ENCODE measurements at regions not wholly inside any gene's neighbourhood (a gene's known extent, or its start where the extent isn't known, plus 50 kb on each side); places are given as distances from the start of the nearest gene placed in this dataset.

DNA sequence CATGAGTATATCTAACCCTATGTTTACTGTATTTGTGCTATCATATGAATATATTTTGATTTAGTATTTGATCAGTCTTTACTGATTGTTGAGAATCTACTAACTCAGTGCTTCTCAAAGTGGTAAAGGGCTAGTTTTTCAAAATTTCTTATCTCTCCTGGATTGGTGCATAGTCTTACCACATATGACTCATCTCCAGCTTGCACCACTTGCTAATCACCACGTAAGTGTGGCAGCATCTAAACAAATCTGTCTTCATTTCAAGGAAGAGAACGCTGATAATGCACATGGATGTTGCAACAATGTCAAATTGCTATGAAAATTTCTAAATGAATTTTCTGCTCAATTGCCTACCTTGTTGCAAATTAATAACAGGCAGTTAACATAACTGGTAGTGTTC, 299.5 kb downstream of the PAX1 start:
- Histone ChIP-seq H3K36me3 (no peaks in the 10 kb centered on the region), H3K27me3 (no peaks in the 10 kb centered on the region), H3K4me1 (no peaks in the 10 kb centered on the region), H3K9me3 (no peaks in the 10 kb centered on the region), H3K4me3 (no peak overlapping the region), H3K27ac (no peak overlapping the region)
- ATAC-seq (ENCODE audit: low FRiP score in 2 of 2): no peak
- 52 to 74% methylated on average over 2 of the region's 2 CpGs for WGBS, 2 donors
- DNase-seq: no peak
- TF ChIP-seq POLR2AphosphoS5 (IDR thresholded peaks at IDR 0.05) (no peak), POLR2A (IDR thresholded peaks at IDR 0.05) (no peak), EP300 (IDR thresholded peaks at IDR 0.05) (no peak)
- TF ChIP-seq, protein P1, sequence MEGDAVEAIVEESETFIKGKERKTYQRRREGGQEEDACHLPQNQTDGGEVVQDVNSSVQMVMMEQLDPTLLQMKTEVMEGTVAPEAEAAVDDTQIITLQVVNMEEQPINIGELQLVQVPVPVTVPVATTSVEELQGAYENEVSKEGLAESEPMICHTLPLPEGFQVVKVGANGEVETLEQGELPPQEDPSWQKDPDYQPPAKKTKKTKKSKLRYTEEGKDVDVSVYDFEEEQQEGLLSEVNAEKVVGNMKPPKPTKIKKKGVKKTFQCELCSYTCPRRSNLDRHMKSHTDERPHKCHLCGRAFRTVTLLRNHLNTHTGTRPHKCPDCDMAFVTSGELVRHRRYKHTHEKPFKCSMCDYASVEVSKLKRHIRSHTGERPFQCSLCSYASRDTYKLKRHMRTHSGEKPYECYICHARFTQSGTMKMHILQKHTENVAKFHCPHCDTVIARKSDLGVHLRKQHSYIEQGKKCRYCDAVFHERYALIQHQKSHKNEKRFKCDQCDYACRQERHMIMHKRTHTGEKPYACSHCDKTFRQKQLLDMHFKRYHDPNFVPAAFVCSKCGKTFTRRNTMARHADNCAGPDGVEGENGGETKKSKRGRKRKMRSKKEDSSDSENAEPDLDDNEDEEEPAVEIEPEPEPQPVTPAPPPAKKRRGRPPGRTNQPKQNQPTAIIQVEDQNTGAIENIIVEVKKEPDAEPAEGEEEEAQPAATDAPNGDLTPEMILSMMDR (IDR thresholded peaks at IDR 0.05): no peak

DNA sequence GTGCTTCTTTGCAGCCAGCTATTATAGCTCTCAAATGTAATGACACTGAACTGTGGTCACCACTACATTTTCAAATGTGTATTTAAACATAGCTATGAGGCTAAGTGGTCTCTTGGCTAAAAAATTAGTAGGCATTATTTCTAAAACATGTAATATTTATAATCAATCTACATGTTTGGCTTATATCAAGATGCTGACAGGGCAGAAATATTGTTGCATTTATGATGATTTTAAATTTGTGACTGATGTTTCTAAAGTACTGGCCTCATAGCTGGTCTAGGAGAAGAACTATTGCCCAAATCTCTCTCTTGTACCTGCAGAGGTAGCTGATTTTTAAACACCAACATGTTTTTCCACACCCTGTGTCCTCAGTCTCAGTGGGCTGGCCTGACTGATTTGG, 298.2 kb downstream of the PAX1 start:
- ATAC-seq (ENCODE audit: low FRiP score in 2 of 2): no peak
- no peaks in the 10 kb centered on the region for H3K36me3 ChIP-seq
- TF ChIP-seq POLR2AphosphoS5 (IDR thresholded peaks at IDR 0.05) (no peak), POLR2A (IDR thresholded peaks at IDR 0.05) (no peak)
- TF ChIP-seq, protein P1 (IDR thresholded peaks at IDR 0.05): no peak

GRCh38 chr20:22001886-22002285, 296.4 kb downstream of the PAX1 start:
- Histone ChIP-seq H3K36me3 (no peaks in the 10 kb centered on the region), H3K4me1 (no peaks in the 10 kb centered on the region), H3K4me3 (no peak overlapping the region), H3K9me3 (no peaks in the 10 kb centered on the region), H3K27ac (no peak overlapping the region), H3K27me3 (no peaks in the 10 kb centered on the region)
- WGBS, 2 donors: 76 to 81% methylated on average over 1 of the region's 1 CpG
- DNase-seq (no peak), ATAC-seq (ENCODE audit: low FRiP score in 2 of 2) (no peak)
- no peak for TF ChIP-seq EP300 (IDR thresholded peaks at IDR 0.05)
- no peak for TF ChIP-seq POLR2AphosphoS5 (IDR thresholded peaks at IDR 0.05)
- no peak for TF ChIP-seq POLR2A (IDR thresholded peaks at IDR 0.05)
- TF ChIP-seq, protein P1 (IDR thresholded peaks at IDR 0.05): no peak

More for the DNA sequence above, 298.2 kb downstream of the PAX1 start:
- Histone ChIP-seq H3K27ac (no peak overlapping the region), H3K4me1 (no peaks in the 10 kb centered on the region), H3K27me3 (no peaks in the 10 kb centered on the region), H3K9me3 (no peaks in the 10 kb centered on the region), H3K4me3 (no peak overlapping the region)
- DNase-seq: no peak

DNA sequence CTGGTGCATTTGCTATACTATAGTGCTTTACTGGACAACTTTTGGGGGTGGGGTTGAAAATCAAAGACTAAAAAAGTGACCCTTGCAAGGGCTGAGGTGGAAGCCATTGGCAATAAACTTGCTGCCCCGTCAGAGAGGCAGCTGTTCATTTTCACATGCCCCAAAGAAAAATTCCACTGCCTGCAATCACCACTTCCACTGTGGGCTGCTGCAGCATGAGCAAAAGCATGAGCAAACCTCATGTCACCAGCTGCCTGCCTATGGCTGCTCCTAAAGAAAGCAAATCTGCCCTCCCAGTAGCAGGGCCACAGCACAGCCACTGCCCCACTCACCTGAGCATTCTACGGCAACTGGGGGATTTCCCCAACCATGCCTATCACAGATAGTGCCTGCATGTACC, 290.0 kb downstream of the PAX1 start:
- H3K4me1 ChIP-seq: no peaks in the 10 kb centered on the region
- TF ChIP-seq, protein P1 (IDR thresholded peaks at IDR 0.05): no peak
- TF ChIP-seq POLR2A (IDR thresholded peaks at IDR 0.05): no peak
- TF ChIP-seq POLR2AphosphoS5 (IDR thresholded peaks at IDR 0.05): no peak
- TF ChIP-seq EP300 (IDR thresholded peaks at IDR 0.05): no peak
- 81 to 100% methylated on average over 1 to 2 of the region's 2 CpGs for WGBS, 2 donors
- no peak for DNase-seq
- H3K36me3 ChIP-seq: no peaks in the 10 kb centered on the region
- H3K4me3 ChIP-seq: no peak overlapping the region
- no peak overlapping the region for H3K27ac ChIP-seq
- no peaks in the 10 kb centered on the region for H3K27me3 ChIP-seq
- no peak for ATAC-seq (ENCODE audit: low FRiP score in 2 of 2)
- no peaks in the 10 kb centered on the region for H3K9me3 ChIP-seq

DNA sequence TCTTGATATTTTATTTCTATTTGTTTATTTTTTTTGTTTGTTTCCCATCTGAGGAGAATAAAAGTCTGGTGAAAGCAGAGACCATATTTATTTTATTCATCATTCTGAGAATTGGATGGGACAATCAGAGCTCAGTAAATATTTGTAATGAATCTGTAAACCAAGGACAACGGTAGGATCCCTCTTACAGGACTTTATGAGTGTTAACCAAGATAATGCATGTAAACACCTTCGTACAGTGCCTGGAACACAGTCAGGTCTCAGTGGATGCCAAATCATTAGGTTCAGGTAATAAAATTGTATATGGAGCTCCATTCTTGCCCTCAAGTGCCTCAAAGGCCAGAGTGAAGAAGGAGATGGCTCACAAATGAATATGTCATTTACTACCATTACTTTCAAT, 288.7 kb downstream of the PAX1 start:
- H3K27me3 ChIP-seq: no peaks in the 10 kb centered on the region
- DNase-seq: no peak
- ATAC-seq (ENCODE audit: low FRiP score in 2 of 2): no peak
- WGBS, 2 donors: 56 to 77% methylated on average over 2 of the region's 2 CpGs
- H3K36me3 ChIP-seq: no peaks in the 10 kb centered on the region
- H3K27ac ChIP-seq: no peak overlapping the region
- no peaks in the 10 kb centered on the region for H3K4me1 ChIP-seq
- H3K4me3 ChIP-seq: no peak overlapping the region
- no peaks in the 10 kb centered on the region for H3K9me3 ChIP-seq
- TF ChIP-seq, protein P1 (IDR thresholded peaks at IDR 0.05): no peak
- TF ChIP-seq POLR2AphosphoS5 (IDR thresholded peaks at IDR 0.05) (no peak), EP300 (IDR thresholded peaks at IDR 0.05) (no peak), POLR2A (IDR thresholded peaks at IDR 0.05) (no peak)

Measured in upper lobe of left lung (tissue), 6 donors.